NCI-H2196 (cell line): ENCODE measurements at regions not wholly inside any gene's neighbourhood (a gene's known extent, or its start where the extent isn't known, plus 50 kb on each side); places are given as distances from the start of the nearest gene placed in this dataset.

ENCODE experiments used
- DNase-seq: peaks from one replicate; lab custom pipeline; 2025; ENCODE audit not compliant: unreplicated experiment; lab: John Stamatoyannopoulos, UW

DNA sequence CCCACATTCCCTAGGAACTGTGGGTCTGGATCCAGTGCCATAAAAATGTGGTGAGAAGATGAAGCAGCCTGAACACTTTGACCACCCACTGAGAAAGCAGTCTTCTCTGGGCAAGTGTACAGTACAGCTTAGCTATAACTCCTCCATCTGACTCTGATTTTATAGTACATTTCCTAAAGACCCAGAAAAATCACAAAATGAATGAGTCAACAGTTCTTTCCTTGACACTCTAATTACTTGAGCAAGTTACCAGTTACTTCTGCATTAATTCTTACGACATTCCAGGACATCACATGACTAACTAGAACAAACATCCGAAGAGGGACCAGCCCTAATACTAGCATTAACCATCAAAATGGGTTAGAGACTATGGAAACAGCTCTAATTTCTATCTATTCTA is 148.1 kb upstream of the PEX5L start:
- DNase-seq = no peak

DNA sequence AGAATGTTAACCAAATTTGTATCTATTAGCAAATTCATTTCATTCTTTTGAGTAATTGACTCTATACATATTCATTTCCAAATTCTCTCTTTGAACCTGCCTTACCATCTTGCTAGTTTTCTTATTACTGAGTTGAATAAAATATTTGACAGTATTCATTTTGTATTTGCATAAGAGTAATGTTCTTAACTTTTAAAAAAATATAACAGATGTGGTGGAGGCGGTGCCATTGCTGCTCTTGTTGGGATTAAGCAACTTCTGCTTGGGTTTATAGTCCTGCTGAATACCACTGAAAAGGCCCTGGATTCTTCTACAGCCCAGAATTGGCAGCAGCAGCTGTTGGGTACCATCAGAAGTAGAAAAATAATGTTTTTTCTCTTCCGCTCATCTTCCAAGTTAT is 148.9 kb upstream of the PEX5L start:
- DNase-seq = no peak

DNA sequence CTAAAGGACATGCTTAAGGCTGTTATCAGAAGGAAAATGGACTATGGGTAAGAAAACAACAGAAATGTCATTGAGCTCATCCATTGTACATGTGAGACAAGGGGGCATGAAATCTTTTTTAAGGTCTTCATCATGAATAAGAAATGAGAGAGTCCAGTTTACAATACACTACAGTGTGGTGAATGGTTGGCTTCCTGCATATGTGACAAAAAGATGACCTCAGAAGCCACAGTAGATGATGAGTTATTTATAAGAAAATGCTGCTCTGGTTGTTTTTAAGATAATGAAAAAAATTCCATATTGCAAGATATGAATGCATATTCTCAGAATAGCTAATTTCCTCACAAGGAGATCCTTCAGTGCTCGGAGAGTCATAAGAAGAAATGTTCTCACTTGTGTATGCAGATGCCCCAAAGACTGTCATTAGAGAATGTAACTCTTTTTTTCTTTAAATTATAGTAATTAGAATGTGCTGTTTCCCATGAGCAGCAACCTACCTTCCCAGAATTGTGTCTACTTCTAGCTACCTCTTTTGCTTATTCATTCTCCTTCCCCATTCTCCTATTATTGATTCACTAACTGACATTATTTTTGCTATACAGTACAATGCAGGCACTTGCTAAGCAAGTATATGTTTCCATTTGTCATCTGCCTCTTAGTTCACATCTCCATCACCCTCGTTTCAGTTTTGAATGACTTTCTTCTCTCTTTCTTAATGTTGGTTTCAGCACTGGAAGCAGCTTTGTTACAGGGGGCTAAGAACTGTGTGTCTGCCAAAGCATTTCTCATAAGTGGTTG is 152.0 kb upstream of the PEX5L start:
- no peak for DNase-seq

DNA sequence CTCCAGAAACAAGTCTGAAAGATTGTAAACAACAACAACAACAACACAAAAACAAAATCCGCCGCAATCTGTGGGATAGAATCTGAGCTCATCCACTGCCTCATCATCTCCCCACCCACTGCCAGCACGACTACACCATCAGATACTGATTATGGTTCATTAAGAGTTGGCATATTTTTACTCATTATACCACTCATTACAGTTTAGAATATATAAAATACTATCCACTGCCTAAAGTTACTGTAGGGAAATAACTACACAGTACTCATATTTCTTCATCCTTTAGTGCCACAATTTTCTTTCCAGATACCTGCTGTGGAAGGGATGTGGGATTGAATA is 152.5 kb upstream of the PEX5L start:
- DNase-seq = no peak

DNA sequence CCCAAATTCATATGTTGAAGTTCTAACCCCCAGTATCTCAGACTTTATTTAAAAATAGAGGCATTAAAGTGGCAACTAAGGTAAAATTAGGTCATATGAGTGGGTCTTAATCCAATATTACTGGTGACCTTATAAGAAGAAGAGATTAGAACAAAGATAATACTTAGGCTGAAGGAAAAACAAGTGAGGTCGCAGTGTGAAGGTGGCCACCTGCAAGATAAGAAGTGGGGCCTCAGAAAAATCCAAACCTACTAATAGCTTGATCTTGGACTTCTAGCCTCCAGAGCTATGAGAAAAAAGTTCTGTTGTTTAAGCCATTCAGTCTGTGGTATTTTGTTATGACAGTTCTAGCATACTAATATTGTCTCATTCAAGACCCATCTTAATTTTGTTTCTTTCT is 159.9 kb upstream of the PEX5L start:
- DNase-seq = no peak

DNA sequence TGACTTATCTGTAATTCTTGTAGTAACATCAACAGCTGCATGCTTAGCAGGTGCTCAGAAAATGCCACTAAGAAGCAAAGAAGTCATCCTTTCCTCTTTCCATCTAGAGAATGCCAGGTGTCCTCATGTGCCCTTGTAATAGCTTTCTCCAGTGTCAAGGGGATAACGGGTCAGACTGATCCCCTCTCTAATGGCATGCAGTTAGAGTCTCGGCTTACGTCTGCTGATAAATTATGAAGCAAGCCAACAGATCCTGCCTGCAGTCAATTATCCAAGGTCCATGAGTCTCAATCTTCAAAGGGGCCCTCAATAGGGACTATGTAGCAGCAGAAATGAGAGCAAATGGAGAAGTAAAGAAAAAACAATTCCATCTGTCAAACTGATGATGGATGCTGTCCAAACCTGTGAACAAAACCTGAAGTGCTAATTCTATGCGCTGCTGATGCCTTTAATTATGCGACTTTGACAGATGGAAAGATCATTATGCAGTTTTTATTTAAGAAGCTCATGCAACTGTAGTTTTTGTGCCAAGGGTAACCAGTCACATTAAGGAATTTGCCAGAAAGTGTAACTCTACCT is 162.8 kb upstream of the PEX5L start:
- no peak for DNase-seq

DNA sequence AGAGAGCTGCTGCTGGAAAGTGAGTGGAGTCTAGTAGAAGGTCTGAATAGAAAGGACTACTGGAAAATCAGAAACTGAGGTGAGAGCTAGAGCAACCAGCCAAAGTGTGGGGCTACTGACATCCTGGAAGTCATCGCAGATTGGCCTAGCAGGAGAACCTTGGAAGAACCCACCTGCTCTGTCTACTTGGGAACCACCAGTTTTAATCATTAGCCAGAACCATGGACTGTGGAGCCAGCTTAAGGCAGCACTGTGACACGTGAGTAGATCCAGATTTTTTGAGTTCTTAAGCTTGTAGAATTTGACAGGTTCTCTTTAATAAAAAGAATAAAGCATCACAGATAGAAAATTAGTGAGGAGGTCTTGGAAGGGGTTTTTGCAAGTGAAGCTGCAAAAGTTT is 179.1 kb upstream of the PEX5L start:
- no peak for DNase-seq

DNA sequence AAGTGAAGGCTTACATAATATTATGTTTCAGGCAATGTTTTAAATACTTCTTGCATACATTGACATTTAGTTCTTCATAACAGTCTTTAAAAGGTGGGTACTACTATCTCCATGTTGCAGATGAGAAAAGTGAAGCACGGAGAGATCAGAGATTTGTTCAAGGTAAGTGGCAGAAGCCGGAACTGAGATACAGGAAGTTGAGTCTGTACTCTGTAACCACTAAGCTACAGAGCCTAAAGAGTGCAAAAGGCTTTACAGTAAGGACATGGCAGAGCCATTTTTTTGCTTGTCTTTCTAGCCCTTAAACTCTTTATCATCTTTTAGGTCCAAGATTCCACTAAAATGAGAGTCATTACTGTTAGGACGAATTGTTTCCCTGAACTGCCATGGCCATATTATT is 186.5 kb upstream of the PEX5L start:
- DNase-seq = no peak

DNA sequence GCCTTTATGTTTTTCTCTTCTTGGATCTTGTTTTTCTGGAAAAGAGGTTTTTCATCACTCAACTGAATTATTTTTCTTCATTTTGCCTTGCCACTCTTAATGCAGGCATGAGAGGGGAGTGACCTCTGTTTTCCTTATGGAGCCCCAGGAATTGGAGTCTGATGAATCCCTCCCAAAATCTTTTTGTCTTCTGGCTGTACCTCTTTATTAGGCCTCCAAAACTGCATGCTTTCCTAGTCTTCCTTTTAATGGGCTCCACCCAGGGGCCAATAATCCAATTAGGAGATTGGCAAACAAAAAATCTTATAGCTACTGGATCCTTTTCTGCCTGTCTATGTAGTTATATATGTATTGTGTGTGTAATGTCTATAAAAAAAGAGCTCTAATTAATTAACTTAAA is 192.4 kb upstream of the PEX5L start:
- no peak for DNase-seq

DNA sequence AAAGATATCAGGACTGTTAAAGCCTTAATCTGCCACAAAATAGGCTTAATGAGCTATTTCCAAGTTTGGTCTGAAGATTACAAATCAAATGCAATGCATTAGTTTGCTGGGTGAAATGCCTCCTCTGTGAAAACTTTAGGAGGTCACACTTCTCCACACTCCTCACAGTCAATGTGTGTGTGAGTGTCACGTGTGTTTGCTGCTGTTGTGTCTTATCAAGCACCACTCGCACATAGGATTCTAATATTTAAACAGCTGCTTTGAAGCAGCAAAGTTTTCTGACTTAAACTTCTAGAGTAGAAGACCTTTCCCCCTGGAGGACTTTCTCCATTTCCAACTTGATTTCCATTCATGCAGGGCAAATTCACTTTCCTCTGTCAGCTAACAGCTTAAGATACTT is 203.2 kb upstream of the PEX5L start:
- DNase-seq = no peak

DNA sequence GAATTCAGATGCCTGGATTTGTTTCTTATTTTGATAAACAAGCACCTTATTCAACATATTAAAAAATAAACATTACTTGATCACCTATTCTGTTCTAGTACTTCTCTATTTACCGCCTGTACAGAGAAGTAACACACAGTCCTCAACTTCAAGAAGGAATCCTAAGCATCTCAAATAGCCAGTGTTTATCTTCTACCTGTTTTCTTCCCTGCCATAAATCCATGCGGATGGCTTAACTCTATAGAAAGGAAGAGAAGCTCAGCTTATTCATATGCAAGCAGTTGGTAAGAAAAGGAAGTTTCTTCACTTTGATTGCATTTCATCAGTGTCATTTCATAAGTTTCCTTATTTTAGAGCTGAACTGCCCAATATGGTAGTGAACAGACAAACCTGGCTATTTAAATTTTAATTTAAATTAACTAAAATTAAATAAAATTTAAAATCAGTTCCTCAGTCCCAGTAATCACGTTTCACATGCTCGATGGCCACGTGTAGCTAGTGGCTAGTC is 210.0 kb upstream of the PEX5L start:
- DNase-seq = no peak

DNA sequence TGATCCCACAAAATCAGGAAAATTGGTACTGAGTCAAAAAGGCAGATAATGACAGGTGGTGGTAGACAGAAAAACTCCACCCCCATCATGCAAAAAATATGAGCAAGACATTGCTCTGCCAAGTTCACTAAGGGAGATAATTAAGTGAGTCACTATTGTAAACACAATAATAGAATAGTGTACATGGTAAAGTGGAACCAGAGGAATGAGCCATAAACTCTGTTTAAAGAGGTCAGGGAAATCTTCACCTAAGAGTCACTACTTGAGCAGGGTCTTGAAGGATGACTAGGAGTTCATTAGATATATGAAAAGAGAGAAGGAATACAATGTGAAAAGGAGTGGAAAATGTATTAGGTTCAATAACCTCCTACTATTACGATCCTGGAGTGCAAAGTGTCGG is 213.4 kb upstream of the PEX5L start:
- DNase-seq = peak; percentile 23

DNA sequence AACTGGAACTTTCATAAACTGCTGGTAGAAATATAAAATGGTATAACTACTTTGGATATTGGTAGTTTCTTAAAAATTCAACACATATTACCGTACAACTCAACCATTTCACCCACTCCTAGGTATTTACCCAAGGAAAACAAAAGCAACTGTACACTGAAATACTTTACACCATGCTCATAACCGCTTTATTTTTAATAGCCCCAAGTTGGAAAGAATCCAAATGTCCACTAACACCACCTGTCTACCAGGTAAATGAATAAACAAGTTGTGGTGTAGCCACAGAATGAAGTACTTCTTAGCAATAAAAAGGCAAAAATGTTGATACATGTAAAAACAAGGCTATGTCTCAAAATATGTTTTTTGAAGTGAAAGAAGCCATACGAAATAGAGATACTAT is 215.9 kb upstream of the PEX5L start:
- peak; percentile 66 for DNase-seq

DNA sequence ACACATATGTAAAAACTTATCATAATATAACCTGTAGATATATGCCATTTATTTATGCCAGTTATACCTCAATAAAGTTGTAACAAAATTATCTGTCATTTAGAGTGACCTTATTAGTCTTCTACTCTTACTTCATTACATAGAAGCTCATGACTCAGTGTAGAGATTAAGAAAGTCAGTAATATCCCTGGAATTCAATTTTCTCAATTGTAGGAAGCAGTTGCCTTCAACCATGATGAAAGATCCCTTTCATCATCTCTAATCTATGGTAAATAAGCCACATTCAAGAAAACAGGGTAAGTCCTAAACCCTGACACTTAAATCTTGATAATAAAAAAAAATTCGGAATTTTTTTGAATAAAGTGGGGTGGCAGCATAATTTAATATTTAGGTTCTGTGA is 216.5 kb upstream of the PEX5L start:
- no peak for DNase-seq

DNA sequence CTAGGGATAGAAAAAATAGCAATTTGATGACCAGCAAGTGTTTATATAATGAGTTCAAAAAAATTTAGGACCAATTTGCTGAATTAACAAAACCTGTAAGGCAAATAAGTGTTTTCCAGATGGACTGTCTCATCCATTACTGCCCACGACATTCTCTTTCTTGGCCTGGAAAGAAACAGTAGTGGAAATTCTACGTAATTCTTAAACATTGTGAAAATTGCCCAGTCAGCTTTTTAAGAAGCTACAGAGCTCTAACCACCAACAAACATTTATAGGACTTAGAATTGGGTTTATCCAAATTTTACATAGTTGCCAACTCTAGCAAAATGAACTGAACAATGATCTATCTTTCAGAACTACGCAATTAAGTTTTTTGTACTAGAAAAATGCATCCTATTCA is 227.7 kb upstream of the PEX5L start:
- no peak for DNase-seq

DNA sequence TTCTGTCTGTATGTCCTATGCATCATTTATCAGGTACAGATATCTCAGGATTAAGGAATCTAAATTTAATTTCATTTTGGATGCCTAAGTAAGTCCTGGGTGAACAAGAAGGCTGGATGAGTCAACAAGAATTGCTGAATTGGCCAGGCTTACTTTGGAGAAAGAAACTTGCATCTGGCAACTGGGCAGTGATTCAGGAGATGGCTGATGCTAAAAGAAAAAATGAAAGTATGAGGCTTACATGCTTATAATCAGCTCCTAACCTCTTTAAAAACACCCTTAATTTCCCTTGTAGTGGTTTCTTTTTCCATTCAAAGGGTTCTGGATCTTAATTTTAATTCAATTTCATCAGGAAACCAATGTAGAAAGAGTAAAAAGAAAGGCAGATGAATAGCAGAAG is 228.8 kb upstream of the PEX5L start:
- no peak for DNase-seq

DNA sequence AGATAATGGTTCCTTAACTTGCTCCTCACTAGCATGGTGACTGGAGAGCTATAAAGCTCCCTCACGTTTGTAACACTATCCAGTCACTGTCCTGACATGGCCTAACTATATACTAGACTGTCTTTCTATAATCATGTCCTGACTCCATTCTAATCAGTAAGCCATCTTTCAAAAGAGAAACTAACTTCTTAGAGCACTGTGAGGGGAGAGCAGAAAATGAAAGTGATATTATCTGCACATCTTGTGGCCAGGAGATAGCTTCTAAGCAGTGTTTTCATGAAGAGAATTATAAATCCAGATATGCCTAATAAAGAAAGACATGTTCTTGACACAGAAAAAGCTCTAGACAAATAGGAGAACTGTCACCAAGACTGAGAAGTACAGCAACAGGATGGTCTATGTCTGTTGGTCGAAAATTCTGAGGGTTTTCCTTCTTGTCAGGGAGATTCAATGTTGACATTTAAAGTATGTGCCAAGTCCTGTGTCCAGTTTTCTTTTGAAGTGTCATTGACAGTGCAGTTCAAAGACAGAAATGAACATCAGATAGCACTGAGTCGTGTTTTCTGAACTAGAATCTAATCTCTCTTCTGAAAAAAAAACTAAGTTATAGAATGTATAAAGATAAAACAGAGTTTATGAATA is 230.6 kb upstream of the PEX5L start:
- DNase-seq = no peak

DNA sequence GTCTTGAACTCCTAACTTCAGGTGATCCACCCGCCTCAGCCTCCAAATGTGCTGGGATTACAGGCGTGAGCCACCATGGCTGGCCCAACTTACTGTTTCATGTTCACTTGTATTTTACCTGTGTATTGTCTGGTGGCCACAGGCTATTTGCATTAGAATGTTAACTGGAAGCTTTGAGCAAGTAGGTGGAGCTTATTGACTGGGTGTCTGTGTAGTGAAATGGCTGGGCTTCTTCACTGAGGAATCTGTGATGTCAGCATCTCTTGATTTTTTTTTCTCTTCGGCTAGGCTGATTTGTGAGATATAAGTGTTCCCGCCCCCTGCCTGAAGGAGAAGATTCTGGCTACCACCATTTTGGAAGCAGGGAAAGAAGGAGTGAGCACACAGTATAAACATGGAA is 237.8 kb upstream of the PEX5L start:
- DNase-seq = no peak

DNA sequence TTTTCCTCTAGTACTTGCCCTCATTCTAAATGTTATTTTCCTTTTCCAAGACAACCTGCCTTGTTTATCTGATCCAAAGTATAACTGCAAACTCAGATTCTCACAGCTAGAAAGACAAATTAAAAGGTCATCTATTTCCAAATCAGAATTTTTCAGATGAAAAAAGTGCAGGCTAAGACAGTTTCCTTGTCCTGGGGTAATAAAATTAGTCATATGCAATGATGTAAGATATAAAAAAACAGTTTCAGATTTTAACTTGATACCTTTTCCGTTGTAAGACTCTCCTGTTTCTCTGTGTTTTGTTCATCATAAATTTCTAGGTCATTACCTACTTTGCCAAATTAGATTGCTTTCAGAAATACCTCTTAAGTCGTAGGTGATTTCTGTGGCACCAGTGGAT is 238.4 kb upstream of the PEX5L start:
- DNase-seq = no peak

DNA sequence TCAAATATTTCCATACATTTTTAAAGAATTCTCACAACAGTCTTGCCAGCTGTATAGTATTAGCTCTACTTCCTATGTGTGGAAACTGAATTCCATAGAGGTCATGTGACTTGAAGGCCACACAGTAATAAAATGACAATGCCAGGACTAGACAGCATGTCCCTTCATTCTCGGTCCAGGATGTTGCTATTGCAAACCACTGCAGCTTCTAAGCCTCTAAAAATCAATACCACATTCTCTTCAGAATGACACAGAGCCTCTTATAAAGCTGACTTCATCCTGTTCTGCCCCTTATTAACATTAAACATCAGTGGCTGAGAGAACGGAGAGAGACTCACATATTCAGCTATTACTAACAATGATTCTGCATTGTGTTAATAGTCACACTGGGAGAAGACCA is 240.3 kb upstream of the PEX5L start:
- no peak for DNase-seq

DNA sequence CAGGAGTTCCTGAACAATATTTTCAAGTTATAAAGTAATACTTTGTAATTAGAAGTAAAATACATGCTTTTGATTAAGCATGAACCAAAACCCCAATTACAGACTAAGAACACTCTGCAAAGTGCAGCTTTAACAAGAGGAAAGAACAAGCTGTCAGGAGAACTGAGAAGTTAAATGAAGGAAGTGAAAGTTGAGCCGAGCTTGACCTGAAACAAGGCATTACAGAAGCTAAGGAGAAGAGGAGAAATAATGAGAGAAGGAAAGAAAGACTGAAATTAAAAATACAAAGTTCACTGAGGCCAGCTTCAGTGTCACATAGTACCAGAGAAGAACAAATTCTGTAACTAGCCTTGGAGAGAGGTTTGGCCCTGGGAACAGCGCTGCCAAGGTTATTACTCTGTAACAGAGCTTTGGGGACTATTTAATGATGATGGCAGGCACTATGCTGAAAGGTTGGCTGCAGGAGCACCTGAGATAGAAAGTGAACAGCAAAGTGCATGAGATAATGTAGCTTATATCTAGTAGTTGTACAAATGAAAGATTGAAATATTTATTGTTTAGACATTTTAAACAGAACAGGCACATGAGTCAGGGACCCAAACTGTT is 241.9 kb upstream of the PEX5L start:
- no peak for DNase-seq

DNA sequence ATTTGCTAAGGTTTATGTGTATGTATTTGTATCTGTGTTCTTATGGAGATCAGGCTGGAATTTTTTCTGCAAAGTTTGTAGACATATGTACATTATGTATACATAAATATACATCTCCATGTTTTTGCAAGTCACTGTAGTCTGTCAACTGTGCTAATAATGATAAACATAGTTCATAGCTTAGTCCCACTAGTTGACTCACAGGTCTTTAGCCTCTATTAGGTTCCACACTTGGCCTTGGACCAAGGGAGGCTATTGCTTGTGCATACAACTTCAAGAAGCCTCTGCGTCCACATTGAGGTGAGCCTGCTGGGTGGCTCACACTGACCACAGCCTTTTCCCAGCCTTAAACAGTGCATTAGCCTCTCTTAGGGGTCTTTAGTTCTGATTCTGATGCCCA is 243.8 kb upstream of the PEX5L start:
- peak; percentile 28 for DNase-seq
